Osteoblast (primary cell): ENCODE measurements at regions not wholly inside any gene's neighbourhood (a gene's known extent, or its start where the extent isn't known, plus 50 kb on each side); places are given as distances from the start of the nearest gene placed in this dataset.

ENCODE experiments used
- DNase-seq: peaks from one replicate; pipeline ENCODE4 v3.0.0; 2011; ENCODE audit warnings: low spot score, mixed read lengths; ENCODE audit not compliant: insufficient read length; ENCODE audit errors: missing footprints
- H2AFZ ChIP-seq: 2 replicates; pipeline ENCODE4 v1.6.0; 2011; ENCODE audit warnings: mild to moderate bottlenecking, low read length
- H3K27ac ChIP-seq: 2 replicates; pipeline ENCODE4 v1.5.1; 2011; ENCODE audit warnings: mild to moderate bottlenecking, low read depth, low read length, moderate library complexity
- H3K27me3 ChIP-seq: 2 replicates; pipeline ENCODE4 v1.6.0; 2012; ENCODE audit warnings: mild to moderate bottlenecking, control low read depth, inconsistent platforms, low read length, moderate library complexity; ENCODE audit not compliant: insufficient read depth
- H3K36me3 ChIP-seq: 2 replicates; pipeline ENCODE4 v1.5.1; 2011; ENCODE audit warnings: mild to moderate bottlenecking, low read length, control low read depth, moderate library complexity; ENCODE audit not compliant: insufficient read depth
- H3K4me1 ChIP-seq: 2 replicates; pipeline ENCODE4 v1.5.1; 2011; ENCODE audit warnings: mild to moderate bottlenecking, low read length, control low read depth, moderate library complexity; ENCODE audit not compliant: insufficient read depth
- H3K4me2 ChIP-seq: 2 replicates; pipeline ENCODE4 v1.6.0; 2011; ENCODE audit warnings: mild to moderate bottlenecking, low read length; ENCODE audit not compliant: insufficient read depth
- H3K4me3 ChIP-seq: fragments of 200-600 bp; sonication (generic); 3 replicates; pipeline ENCODE4 v1.5.1; 2012; ENCODE audit warnings: mild to moderate bottlenecking, low read length, inconsistent platforms; ENCODE audit not compliant: insufficient read depth
- H3K79me2 ChIP-seq: 2 replicates; pipeline ENCODE4 v1.6.0; 2012; ENCODE audit warnings: mild to moderate bottlenecking, low read length, control low read depth, inconsistent platforms; ENCODE audit not compliant: insufficient read depth
- H3K9me3 ChIP-seq: 2 replicates; pipeline ENCODE4 v1.5.1; 2011; ENCODE audit warnings: low read depth, low read length, control low read depth
- H4K20me1 ChIP-seq: 2 replicates; pipeline ENCODE4 v1.6.0; 2012; ENCODE audit warnings: mild to moderate bottlenecking, low read length, control low read depth; ENCODE audit not compliant: insufficient read depth
- CTCF ChIP-seq: IDR thresholded peaks from 2 replicates; pipeline ENCODE4 v1.5.1; 2011; ENCODE audit warnings: mild to moderate bottlenecking, low read depth, low read length, moderate library complexity; ENCODE audit errors: extremely low read depth

GRCh38 chr4:126168484-126168883 lies 853.7 kb downstream of the FAT4 start:
- Histone ChIP-seq H4K20me1 (no peaks in the 10 kb centered on the region), H3K4me1 (no peaks in the 10 kb centered on the region), H3K4me3 (no peak overlapping the region), H2AFZ (no peak overlapping the region), H3K27ac (no peak overlapping the region), H3K9me3 (no peaks in the 10 kb centered on the region), H3K27me3 (no peaks in the 10 kb centered on the region), H3K4me2 (no peak overlapping the region), H3K36me3 (no peaks in the 10 kb centered on the region), H3K79me2 (no peaks in the 10 kb centered on the region)
- TF ChIP-seq CTCF = no peak
- DNase-seq = no peak

- Histone ChIP-seq H3K79me2 (no peaks in the 10 kb centered on the region), H3K36me3 (no peaks in the 10 kb centered on the region), H3K4me2 (no peak overlapping the region), H3K27ac (no peak overlapping the region), H3K4me3 (no peak overlapping the region), H2AFZ (no peak overlapping the region), H4K20me1 (no peaks in the 10 kb centered on the region), H3K27me3 (no peaks in the 10 kb centered on the region), H3K9me3 (no peaks in the 10 kb centered on the region), H3K4me1 (no peaks in the 10 kb centered on the region)
- no peak for DNase-seq
- no peak for TF ChIP-seq CTCF
These were observed 857.4 kb downstream of the FAT4 start for GRCh38 chr4:126172126-126172525.

- Histone ChIP-seq H3K36me3 (no peaks in the 10 kb centered on the region), H4K20me1 (no peaks in the 10 kb centered on the region), H3K4me2 (no peak overlapping the region), H3K27me3 (no peaks in the 10 kb centered on the region), H2AFZ (no peak overlapping the region), H3K9me3 (no peaks in the 10 kb centered on the region), H3K27ac (no peak overlapping the region), H3K79me2 (no peaks in the 10 kb centered on the region), H3K4me1 (no peaks in the 10 kb centered on the region), H3K4me3 (no peak overlapping the region)
- TF ChIP-seq CTCF = no peak
- no peak for DNase-seq
These were observed 859.9 kb downstream of the FAT4 start for GRCh38 chr4:126174627-126175026.

- no peak overlapping the region for H3K27ac ChIP-seq
- no peak for DNase-seq
- H3K27me3 ChIP-seq = no peaks in the 10 kb centered on the region
- no peaks in the 10 kb centered on the region for H3K9me3 ChIP-seq
- H3K4me1 ChIP-seq = no peaks in the 10 kb centered on the region
- H3K36me3 ChIP-seq = no peaks in the 10 kb centered on the region
- no peak for TF ChIP-seq CTCF
- no peaks in the 10 kb centered on the region for H4K20me1 ChIP-seq
- H3K4me2 ChIP-seq = no peak overlapping the region
- H2AFZ ChIP-seq = no peak overlapping the region
- H3K4me3 ChIP-seq = no peak overlapping the region
- no peaks in the 10 kb centered on the region for H3K79me2 ChIP-seq
These were observed 865.9 kb downstream of the FAT4 start for GRCh38 chr4:126180642-126181041.
